SK-N-SH (cell line): ENCODE measurements at regions not wholly inside any gene's neighbourhood (a gene's known extent, or its start where the extent isn't known, plus 50 kb on each side); places are given as distances from the start of the nearest gene placed in this dataset.

Experiments used
- CTCF ChIP-seq: fragments of 200-600 bp; sonication (generic); IDR thresholded peaks from 2 replicates; pipeline ENCODE4 v1.6.1; 2017; ENCODE audit warnings: antibody characterized with exemption, mild to moderate bottlenecking, moderate library complexity
- EP300 ChIP-seq, 2 experiments: IDR thresholded peaks; 2 replicates each; pipeline versions ENCODE4 v1.4.0 to v1.6.1; 2012; ENCODE audit warnings: borderline replicate concordance in 1 of 2, low read depth in 1 of 2, low read length in 1 of 2
- EZH2phosphoT487 ChIP-seq: fragments of 200-600 bp; sonication (generic); IDR thresholded peaks from 2 replicates; pipeline ENCODE4 v1.6.1; 2017; ENCODE audit warnings: low read depth, mixed run types, mild to moderate bottlenecking, antibody characterized with exemption, moderate library complexity, borderline replicate concordance
- JUND ChIP-seq: IDR thresholded peaks from 2 replicates; pipeline ENCODE4 v1.4.0; 2012
- POLR2AphosphoS5 ChIP-seq: IDR thresholded peaks from 2 replicates; pipeline ENCODE4 v1.6.1; 2012; ENCODE audit warnings: low read depth, low read length
- USF2 ChIP-seq: fragments of 150-350 bp; IDR thresholded peaks from 2 replicates; pipeline ENCODE4 v1.6.1; 2017; ENCODE audit warnings: antibody characterized with exemption, low read length, low read depth, borderline replicate concordance

DNA sequence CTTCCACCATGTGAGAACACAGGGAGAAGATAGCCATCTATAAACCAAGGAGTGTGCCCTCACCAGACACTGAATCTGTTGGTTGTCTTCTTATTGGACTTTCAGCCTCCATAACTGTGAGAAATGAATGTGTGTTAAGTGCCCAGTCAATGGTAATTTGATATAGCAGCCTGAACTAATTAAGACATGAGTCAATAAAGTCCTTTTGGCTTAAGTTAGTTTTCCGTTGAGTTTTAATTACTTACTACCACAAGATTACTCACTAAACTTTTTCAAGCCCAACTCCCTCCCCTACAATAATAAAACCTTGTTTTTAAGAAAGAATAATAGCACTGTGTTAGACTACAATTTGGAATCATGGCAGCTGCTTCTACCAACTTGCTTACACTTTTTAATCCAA lies 324.2 kb downstream of the PCDH19 start:
- TF ChIP-seq JUND: no peak
- TF ChIP-seq USF2: no peak
- no peak for TF ChIP-seq CTCF
- no peak for TF ChIP-seq EZH2phosphoT487
- no peak for TF ChIP-seq EP300 (IDR thresholded peaks at IDR 0.05; ENCODE audit: borderline replicate concordance in 1 of 2, low read depth in 1 of 2, low read length in 1 of 2)
- no peak for TF ChIP-seq POLR2AphosphoS5
